ENCODE measurements at regions not wholly inside any gene's neighbourhood (a gene's known extent, or its start where the extent isn't known, plus 50 kb on each side); places are given as distances from the start of the nearest gene placed in this dataset.
"Not testable (repeated sequence)": the region's sequence is repeated elsewhere in the genome, so short reads cannot be mapped to it uniquely, and the experiment has no call there.

- TF ChIP-seq EZH2 (IDR thresholded peaks at IDR 0.05; ENCODE audit: borderline replicate concordance, low read length) (no peak), CTCF (IDR thresholded peaks at IDR 0.05; ENCODE audit: low read length) (no peak)
- no peak overlapping the region for H3K4me2 ChIP-seq (ENCODE audit: low read length)
These were observed 83.2 kb upstream of the TBX18 start for GRCh38 chr6:84847390-84848160.

GRCh38 chr6:84842525-84843166 is 78.2 kb upstream of the TBX18 start:
- Histone ChIP-seq H3K9me3 (ENCODE audit: low read length) (no peaks in the 10 kb centered on the region), H3K4me2 (ENCODE audit: low read length) (no peak overlapping the region), H3K4me3 (ENCODE audit: low read depth, low read length, poor library complexity, severe bottlenecking) (no peak overlapping the region), H4K20me1 (ENCODE audit: insufficient read depth, low read length) (no peaks in the 10 kb centered on the region), H2AFZ (ENCODE audit: low read length) (no peak overlapping the region), H3K9me2 (ENCODE audit: low read depth, low read length) (no peaks in the 10 kb centered on the region), H3F3A (ENCODE audit: insufficient read depth, low read length) (no peaks in the 10 kb centered on the region), H3K27me3 (ENCODE audit: insufficient read depth, low read length) (no peaks in the 10 kb centered on the region), H3K9ac (ENCODE audit: low read length) (no peak overlapping the region), H3K79me2 (ENCODE audit: insufficient read depth, low read length) (no peaks in the 10 kb centered on the region), H3K27ac (ENCODE audit: low read depth, low read length, poor library complexity, severe bottlenecking) (no peak overlapping the region), H3K4me1 (ENCODE audit: insufficient read depth, low read length, severe bottlenecking) (no peaks in the 10 kb centered on the region), H3K36me3 (ENCODE audit: insufficient read depth, low read length) (no peaks in the 10 kb centered on the region)
- no peak for TF ChIP-seq CTCF (IDR thresholded peaks at IDR 0.05; ENCODE audit: low read length)
- no peak for TF ChIP-seq EZH2 (IDR thresholded peaks at IDR 0.05; ENCODE audit: borderline replicate concordance, low read length)

More at GRCh38 chr6:84847390-84848160, 83.2 kb upstream of the TBX18 start:
- Histone ChIP-seq H3K9me3 (ENCODE audit: low read length) (no peaks in the 10 kb centered on the region), H3K9ac (ENCODE audit: low read length) (no peak overlapping the region), H3K4me1 (ENCODE audit: insufficient read depth, low read length, severe bottlenecking) (no peaks in the 10 kb centered on the region), H3F3A (ENCODE audit: insufficient read depth, low read length) (no peaks in the 10 kb centered on the region), H2AFZ (ENCODE audit: low read length) (no peak overlapping the region), H3K79me2 (ENCODE audit: insufficient read depth, low read length) (no peaks in the 10 kb centered on the region), H4K20me1 (ENCODE audit: insufficient read depth, low read length) (no peaks in the 10 kb centered on the region), H3K27ac (ENCODE audit: low read depth, low read length, poor library complexity, severe bottlenecking) (no peak overlapping the region), H3K9me2 (ENCODE audit: low read depth, low read length) (no peaks in the 10 kb centered on the region), H3K4me3 (ENCODE audit: low read depth, low read length, poor library complexity, severe bottlenecking) (no peak overlapping the region), H3K27me3 (ENCODE audit: insufficient read depth, low read length) (no peaks in the 10 kb centered on the region), H3K36me3 (ENCODE audit: insufficient read depth, low read length) (no peaks in the 10 kb centered on the region)

- not testable (repeated sequence) for H3F3A ChIP-seq (ENCODE audit: insufficient read depth, low read length); H4K20me1 ChIP-seq (ENCODE audit: insufficient read depth, low read length); H2AFZ ChIP-seq (ENCODE audit: low read length); H3K27ac ChIP-seq (ENCODE audit: low read depth, low read length, poor library complexity, severe bottlenecking); H3K9me2 ChIP-seq (ENCODE audit: low read depth, low read length); H3K4me1 ChIP-seq (ENCODE audit: insufficient read depth, low read length, severe bottlenecking); H3K9ac ChIP-seq (ENCODE audit: low read length); H3K27me3 ChIP-seq (ENCODE audit: insufficient read depth, low read length); H3K36me3 ChIP-seq (ENCODE audit: insufficient read depth, low read length); H3K79me2 ChIP-seq (ENCODE audit: insufficient read depth, low read length); H3K4me2 ChIP-seq (ENCODE audit: low read length); H3K4me3 ChIP-seq (ENCODE audit: low read depth, low read length, poor library complexity, severe bottlenecking); H3K9me3 ChIP-seq (ENCODE audit: low read length)
These were observed 72.9 kb upstream of the TBX18 start for GRCh38 chr6:84837068-84837866.
